SK-N-DZ (cell line): ENCODE measurements at regions not wholly inside any gene's neighbourhood (a gene's known extent, or its start where the extent isn't known, plus 50 kb on each side); places are given as distances from the start of the nearest gene placed in this dataset.

Source experiments
- DNase-seq: peaks from one replicate; pipeline ENCODE4 v3.0.0-alpha.2; 2015; ENCODE audit warnings: low spot score

DNA sequence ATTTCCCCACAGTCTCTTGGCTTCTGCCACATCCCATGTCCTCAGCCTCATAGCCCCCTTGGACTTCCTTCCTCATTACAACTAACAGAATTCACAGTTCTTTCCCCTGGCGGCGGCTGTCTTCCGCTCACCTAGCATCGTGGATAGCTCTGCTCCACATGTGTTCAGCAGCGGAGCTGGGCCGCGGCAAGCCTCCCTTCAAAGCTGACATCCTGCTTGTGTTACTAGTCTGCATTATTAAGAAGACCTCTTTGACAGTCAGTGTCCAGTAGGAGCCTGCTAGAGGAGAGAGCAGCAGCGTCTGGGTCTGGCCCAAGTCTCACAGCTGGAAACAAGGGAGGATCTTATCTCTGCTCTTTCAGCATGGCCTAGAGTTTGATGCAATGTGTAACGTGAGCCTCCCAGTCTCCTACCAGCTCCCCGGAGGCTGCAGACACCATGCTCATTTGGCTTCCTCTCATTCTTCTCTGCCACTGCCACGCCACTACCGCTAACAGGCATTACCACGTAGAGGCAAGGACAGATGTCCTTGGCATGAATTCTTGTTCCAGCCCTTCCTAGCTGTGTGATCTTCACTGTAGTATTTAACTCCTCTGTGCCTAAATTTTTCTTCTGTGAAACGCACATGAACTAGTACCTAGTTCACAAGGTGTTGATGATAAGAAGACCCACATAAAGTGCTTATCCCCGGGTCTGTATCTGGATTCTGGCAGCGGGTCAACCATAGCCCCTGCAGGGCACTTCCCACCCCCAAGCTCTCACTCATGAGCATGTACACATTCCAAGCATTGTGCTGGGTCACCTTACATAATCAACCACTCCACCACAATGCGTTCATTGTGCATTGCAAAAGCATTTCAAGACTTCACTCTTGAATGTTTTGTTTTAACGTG, 107.1 kb upstream of the BACH2 start:
- DNase-seq = peak; percentile 88

GRCh38 chr6:90402831-90403192, 106.2 kb upstream of the BACH2 start:
- no peak for DNase-seq

- DNase-seq = no peak
These were observed 105.5 kb upstream of the BACH2 start for GRCh38 chr6:90401933-90402830.

DNA sequence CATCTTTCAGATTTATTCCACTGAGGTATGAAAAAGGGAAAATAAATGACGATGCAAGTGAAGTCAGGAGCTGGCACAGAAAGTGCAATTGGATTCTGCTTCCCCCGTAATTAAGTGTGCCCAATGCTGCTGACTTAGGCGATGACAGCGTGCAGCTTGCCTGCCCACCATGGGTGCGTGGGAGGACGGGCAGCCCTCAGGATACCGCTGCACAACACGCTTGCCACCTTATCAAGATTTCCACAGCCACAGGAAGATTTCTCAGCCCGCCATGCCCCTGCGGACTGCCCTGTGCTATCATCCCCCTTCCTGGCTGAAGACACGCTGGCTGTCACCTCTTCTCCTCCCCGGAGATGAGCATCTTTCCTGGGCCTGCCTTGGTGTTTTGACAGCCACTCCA, 103.3 kb upstream of the BACH2 start:
- DNase-seq = no peak

- no peak for DNase-seq
These were observed 101.5 kb upstream of the BACH2 start for GRCh38 chr6:90397929-90398674.

- DNase-seq = peak; percentile 51
These were observed 100.4 kb upstream of the BACH2 start for GRCh38 chr6:90397047-90397446.

- peak; percentile 67 for DNase-seq
These were observed 96.7 kb upstream of the BACH2 start for GRCh38 chr6:90393232-90393884.

DNA sequence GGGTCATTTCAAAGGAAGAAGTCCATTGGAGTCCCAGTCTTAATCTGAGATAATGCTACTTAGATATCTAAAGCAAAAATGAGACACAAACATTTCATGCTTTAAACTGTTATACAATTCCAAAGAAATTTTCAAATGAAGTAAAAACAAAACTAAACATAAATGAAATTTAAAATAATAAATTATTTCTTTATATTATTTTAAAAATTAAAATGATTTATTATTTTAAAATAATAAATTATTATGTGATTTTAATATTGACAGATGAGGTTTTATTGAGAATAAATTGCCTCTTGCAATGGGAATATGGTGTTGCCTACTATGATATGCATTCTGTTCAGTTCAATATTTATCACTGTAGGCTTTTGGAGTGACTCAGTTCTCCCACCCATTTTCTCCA, 93.7 kb upstream of the BACH2 start:
- no peak for DNase-seq

DNA sequence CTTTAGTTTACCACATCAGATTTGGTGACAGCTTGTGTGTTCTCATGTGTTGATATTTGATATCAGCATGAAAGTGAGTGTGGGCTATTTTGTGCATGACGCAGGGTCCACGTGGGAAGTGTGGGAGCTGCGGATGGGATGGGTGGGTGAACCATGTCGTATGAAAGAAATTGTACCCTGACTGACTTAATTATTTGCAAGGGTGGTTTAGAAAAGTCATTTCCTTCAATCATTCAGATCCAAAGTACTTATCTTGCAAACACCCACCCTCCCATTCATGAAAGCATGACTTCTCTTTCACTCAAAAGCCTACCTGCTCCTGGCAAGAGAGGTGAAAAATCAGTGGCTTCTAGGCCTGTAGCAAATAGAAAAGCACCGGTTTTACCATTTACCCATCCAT, 91.8 kb upstream of the BACH2 start:
- DNase-seq = no peak

- DNase-seq = no peak
These were observed 91.2 kb upstream of the BACH2 start for GRCh38 chr6:90387826-90388225.

GRCh38 chr6:90387383-90387775, 90.7 kb upstream of the BACH2 start:
- no peak for DNase-seq

GRCh38 chr6:90386399-90387382, 90.0 kb upstream of the BACH2 start:
- no peak for DNase-seq

- no peak for DNase-seq
These were observed 89.2 kb upstream of the BACH2 start for GRCh38 chr6:90385759-90386313.

DNA sequence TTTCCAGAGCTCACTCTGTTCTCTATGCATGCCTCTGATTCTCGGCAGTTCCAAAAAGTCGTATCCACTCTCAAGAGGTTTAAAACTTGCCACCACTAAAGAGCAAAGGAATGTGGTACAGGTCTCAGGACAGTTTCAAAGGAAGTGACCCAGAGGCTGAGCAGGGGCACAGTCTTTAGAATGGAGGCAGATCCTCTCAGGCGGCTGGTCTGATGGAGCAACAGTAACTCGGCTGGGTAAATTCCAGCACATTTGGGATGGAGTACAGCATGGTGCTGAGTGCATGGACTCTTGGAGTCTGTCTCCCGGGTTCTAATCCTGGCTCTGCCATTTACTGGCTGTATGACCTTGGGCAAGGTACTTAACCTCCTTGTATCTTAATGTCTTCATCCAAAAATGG, 88.1 kb upstream of the BACH2 start:
- no peak for DNase-seq

- no peak for DNase-seq
These were observed 86.7 kb upstream of the BACH2 start for GRCh38 chr6:90383196-90383822.

DNA sequence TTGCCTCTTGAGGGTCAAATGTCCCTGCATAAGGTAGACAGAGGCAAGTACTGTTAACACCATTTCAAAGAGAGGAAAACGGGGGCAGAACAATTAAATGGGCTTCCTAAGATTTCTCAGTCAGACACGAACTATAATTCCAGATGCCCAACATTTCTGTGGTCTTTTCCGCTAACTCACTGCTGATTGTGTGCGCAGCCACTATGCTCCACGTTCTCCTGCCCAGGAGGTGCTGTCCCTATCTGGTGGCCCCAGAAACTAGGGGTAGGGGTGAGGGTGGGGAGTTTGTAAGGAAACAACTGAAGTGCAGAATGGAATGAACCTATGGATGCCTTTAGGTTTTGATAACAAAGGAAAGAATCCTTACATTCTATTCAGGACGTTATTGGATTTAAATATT, 86.1 kb upstream of the BACH2 start:
- no peak for DNase-seq

GRCh38 chr6:90375681-90376439, 79.2 kb upstream of the BACH2 start:
- DNase-seq = no peak

DNA sequence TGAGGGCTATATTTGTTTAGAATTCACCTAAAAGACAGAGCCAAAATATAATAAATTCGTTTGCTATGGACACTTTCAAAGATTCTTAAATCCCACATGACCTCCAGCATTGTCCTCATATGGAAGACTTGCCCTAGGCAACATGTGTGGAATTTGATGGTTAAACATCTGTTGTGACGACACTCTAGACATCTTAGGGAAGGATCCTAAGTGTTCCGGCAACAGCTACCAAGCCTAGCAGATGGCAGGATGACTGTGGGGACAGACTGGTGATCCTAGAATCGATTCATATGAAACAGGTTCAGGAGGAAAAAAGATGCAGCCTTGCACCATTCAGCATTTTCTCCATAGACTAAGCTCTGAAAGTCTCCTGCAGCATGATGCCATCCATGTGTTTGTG, 77.6 kb upstream of the BACH2 start:
- no peak for DNase-seq

- no peak for DNase-seq
These were observed 76.2 kb upstream of the BACH2 start for GRCh38 chr6:90372885-90373284.
